GM12892 (cell line): ENCODE measurements at regions not wholly inside any gene's neighbourhood (a gene's known extent, or its start where the extent isn't known, plus 50 kb on each side); places are given as distances from the start of the nearest gene placed in this dataset.

Experiments used
- POLR2A ChIP-seq: IDR thresholded peaks from 2 replicates; pipeline ENCODE4 v1.6.1; 2011; ENCODE audit warnings: low read depth, low read length, control low read depth
- POLR2AphosphoS5 ChIP-seq: IDR thresholded peaks from 2 replicates; pipeline ENCODE4 v1.6.1; 2011; ENCODE audit warnings: low read depth, low read length, control low read depth

- TF ChIP-seq POLR2AphosphoS5 (no peak), POLR2A (no peak)
Measured at GRCh38 chr12:127703026-127703425, 563.9 kb upstream of the TMEM132C start.
